Amniotic stem cell (primary cell): ENCODE measurements at regions not wholly inside any gene's neighbourhood (a gene's known extent, or its start where the extent isn't known, plus 50 kb on each side); places are given as distances from the start of the nearest gene placed in this dataset.
A peak's percentile ranks its signal among the peaks of the same experiment; 100 is the strongest.
"Not testable (repeated sequence)": the region's sequence is repeated elsewhere in the genome, so short reads cannot be mapped to it uniquely, and the experiment has no call there.

Experiments used
- DNase-seq: peaks from one replicate; lab custom pipeline; 2025; lab: John Stamatoyannopoulos, UW

- DNase-seq = peak; percentile 63
These were observed 67.0 kb upstream of the SERP2 start for GRCh38 chr13:44306371-44307192.

DNA sequence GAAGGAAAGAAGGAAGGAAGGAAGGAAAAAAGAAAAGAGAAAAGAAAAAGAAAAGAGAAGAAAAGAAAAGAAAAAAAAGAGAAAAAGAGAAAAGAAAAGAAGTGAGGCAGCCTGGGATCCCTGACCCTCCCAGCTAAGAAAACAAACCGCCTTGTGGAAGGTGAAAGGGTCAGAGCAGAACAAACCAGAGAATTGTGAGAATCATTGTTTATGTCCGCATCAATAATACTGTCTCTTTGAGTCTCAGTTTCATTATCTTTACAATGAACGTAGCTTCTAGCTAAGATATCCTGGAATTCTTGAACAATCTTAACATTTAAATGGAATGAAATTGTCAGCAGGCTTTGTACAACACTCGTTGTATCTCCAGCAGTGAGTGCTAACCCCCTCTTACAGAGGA lies 66.4 kb upstream of the SERP2 start:
- DNase-seq = no peak

DNA sequence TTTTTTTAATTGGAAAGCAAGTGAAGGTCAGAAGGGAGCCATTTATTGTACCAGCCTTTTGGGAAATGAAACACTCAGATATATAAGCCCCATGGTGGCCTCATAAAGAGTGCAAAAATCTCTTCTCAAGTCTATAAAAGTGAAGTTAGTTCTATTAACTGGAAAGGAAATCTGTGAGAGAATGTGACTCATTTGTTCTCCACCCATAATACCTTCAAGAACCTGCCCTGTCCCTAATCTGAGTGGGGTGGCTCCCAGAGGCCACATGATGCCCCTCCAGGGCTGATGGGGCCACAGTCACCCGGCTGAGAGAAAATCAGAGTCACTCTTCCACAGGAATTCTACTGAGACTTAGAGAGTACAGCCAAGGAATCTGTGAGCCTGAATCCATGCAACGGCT lies 65.8 kb upstream of the SERP2 start:
- DNase-seq = no peak

DNA sequence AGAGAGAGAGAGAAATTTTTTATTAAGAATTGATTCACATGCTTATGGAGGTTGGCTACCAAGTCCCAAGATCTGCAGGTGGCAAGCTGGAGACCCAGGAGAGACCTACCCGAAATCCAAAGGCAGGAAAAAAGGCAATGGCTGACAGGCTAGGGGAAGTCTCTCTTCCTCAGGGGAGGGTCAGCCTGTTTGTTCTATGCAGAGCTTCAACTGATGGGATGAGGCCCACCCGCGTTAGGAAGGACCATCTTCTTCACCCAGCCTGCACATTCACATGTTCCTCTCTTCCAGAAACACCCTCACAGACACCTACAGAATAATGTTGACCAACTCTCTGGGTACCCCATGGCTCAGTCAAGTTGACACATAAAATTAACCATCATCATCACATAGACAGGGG lies 65.3 kb upstream of the SERP2 start:
- DNase-seq = no peak

- DNase-seq = no peak
These were observed 63.5 kb upstream of the SERP2 start for GRCh38 chr13:44309794-44310757.

DNA sequence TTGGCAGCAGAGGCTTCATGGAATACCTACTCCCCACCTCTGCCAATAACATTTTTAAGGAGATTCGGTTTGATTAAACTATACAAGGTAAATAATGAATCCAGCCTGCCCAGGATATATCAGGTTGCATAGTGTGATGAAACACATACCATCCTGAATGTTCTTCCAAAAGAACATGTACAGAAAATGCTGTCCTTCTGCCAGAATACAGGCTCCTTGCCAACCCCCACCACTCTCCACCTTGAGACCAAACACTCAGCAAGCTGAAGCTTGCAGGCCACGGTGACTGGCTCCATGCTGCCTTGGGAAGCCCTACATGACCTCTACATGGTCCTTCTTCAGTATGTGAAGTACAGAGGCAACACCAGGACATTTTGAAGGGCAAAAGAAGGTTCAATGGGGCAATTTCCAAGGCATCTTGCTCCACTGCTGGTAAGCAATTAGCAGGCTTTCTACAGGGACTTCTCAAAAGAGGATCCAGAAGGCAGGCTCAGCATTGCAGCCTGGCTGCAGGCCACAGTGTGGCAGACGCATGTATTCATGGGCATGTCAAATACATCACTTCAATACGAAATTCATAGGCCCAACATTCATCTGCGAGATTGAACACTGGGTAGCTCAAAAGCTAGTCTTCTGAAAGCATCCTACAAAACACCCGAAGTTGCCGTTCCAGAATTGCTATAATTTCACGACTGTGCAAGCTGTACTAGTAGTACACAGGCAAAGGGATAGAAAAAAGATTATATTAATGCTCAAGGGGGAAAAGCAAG lies 62.4 kb upstream of the SERP2 start:
- DNase-seq = no peak

DNA sequence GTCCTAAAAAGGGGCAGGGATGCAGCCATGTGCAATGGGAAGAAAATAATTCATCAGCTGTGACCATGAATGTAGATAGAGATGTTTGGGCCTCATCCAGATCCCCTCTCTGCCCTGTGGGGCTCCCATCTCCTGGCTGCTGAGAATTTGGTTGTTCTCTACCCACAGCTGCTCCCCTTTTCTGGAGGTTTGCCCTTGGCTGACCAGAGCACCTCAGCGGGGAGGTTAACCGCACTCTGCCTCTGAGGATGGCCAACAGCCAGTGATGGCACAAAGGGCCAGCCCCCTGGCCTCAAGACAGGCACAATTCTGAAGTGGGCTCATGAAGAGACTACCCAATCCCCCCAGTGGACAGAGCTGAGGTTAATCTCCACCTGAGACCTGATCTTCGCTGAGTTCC lies 61.5 kb upstream of the SERP2 start:
- no peak for DNase-seq

DNA sequence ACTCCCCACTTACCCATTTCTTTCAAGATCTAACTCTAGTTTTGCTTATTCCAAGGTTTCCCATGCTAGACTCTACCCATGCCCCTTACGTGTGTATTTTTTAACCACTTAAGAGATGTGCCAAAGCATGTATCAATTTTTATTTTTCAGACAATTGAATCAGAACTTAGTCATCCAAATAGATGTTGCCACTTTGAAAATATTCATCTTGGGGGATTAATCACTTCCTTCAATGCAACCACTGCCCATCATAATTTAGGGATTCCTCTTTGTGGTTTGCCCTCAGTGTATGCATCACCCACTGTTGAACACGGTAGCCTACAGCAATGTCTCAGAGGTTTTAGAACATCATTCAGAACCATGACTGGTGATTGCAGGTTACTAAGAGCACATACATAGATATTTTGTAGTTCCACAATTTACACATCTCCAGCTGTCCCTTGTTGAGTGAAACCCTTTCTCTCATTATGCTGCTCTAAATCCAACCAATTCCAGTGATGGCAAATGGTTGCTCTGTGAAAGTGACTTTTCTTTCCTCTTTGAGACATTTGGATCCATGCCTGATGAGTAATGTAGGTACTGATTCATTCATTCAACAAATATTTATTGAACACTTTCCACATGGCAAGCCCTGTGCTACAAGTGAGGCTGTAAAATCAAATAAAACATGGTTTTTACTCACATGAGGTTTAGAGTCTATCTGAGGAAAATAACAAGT lies 60.6 kb upstream of the SERP2 start:
- peak; percentile 38 for DNase-seq

- DNase-seq = no peak
These were observed 60.0 kb upstream of the SERP2 start for GRCh38 chr13:44313674-44314073.

GRCh38 chr13:44314160-44314559 lies 59.5 kb upstream of the SERP2 start:
- not testable (repeated sequence) for DNase-seq

- no peak for DNase-seq
These were observed 55.9 kb upstream of the SERP2 start for GRCh38 chr13:44317752-44318151.

- no peak for DNase-seq
These were observed 55.5 kb upstream of the SERP2 start for GRCh38 chr13:44318161-44318560.

- no peak for DNase-seq
These were observed 53.0 kb upstream of the SERP2 start for GRCh38 chr13:44320611-44321010.

- no peak for DNase-seq
These were observed 51.7 kb upstream of the SERP2 start for GRCh38 chr13:44321961-44322360.

DNA sequence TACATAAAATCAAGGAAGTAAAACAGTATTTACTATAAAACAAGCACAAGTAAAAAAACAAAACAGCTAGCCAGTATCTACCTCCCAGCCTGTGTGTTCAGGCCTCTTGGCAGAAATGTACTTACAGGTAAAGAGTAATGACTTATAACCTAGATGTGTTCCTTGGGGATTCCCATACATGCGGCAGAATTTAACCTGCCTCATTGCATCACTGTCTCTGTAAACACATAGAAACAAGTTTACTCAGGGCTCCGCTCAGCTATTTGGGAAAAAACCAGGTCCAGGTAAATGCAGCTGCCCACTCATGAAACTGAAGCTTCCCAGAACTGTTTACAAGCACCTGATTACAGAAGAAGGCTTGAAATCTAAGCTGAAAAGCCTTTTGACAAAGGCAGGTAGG lies 50.7 kb upstream of the SERP2 start:
- DNase-seq = no peak

GRCh38 chr13:44323754-44324153 lies 49.9 kb upstream of the SERP2 start:
- no peak for DNase-seq
